Parathyroid adenoma (tissue), 2 donors: ENCODE measurements at regions not wholly inside any gene's neighbourhood (a gene's known extent, or its start where the extent isn't known, plus 50 kb on each side); places are given as distances from the start of the nearest gene placed in this dataset.

Source experiments
- H2AFZ ChIP-seq: fragments of 300-600 bp; sonication (generic); one replicate; pipeline ENCODE4 v1.7.0; 2017; ENCODE audit warnings: antibody characterized with exemption, mild to moderate bottlenecking
- H3K27ac ChIP-seq: fragments of 300-600 bp; sonication (generic); one replicate; pipeline ENCODE4 v1.7.0; 2017
- H3K27me3 ChIP-seq: fragments of 300-600 bp; sonication (generic); one replicate; pipeline ENCODE4 v1.7.0; 2017; ENCODE audit warnings: low read length; ENCODE audit not compliant: control insufficient read depth, insufficient read depth
- H3K36me3 ChIP-seq: fragments of 300-600 bp; sonication (generic); one replicate; pipeline ENCODE4 v1.7.0; 2017; ENCODE audit warnings: low read length; ENCODE audit not compliant: control insufficient read depth, insufficient read depth
- H3K4me1 ChIP-seq: fragments of 300-600 bp; sonication (generic); one replicate; pipeline ENCODE4 v1.7.0; 2017; ENCODE audit warnings: control low read depth
- H3K4me2 ChIP-seq: fragments of 300-600 bp; sonication (generic); one replicate; pipeline ENCODE4 v1.7.0; 2017; ENCODE audit warnings: low read length
- H3K4me3 ChIP-seq: fragments of 300-600 bp; sonication (generic); one replicate; pipeline ENCODE4 v1.7.0; 2017; ENCODE audit warnings: low read depth, low read length
- H3K79me2 ChIP-seq: fragments of 300-600 bp; sonication (generic); one replicate; pipeline ENCODE4 v1.7.0; 2017; ENCODE audit warnings: control low read depth
- H3K9ac ChIP-seq: fragments of 300-600 bp; sonication (generic); one replicate; pipeline ENCODE4 v1.7.0; 2017; ENCODE audit warnings: mild to moderate bottlenecking
- H3K9me3 ChIP-seq: fragments of 300-600 bp; sonication (generic); one replicate; pipeline ENCODE4 v1.7.0; 2017; ENCODE audit warnings: low read length; ENCODE audit not compliant: control insufficient read depth
- CTCF ChIP-seq: fragments of 300-600 bp; sonication (generic); IDR thresholded peaks from one replicate; pipeline ENCODE4 v1.7.0; 2017; ENCODE audit warnings: antibody characterized with exemption, mild to moderate bottlenecking
- donor health status: primary hyperparathyroidism.

DNA sequence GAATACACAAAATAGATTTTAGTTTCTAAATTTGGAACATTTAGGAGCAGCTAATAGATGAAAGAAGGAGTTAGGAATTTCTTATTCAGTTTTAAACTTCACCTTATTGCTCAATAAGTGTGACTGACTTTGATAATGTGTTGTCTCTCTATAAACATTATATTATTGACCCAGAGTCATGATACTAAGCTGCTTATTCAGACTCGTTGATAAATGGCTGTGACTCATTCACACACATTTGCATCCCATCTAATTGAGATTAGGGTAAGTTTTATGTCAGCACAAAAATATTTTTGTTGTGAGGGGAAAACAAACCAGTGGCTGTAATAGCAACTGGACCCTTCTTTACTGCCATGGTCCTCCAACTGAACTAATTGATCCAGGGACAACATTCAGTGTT is 137.6 kb downstream of the GOLIM4 start:
- no peak for TF ChIP-seq CTCF
- H3K4me1 ChIP-seq = no peaks in the 10 kb centered on the region

DNA sequence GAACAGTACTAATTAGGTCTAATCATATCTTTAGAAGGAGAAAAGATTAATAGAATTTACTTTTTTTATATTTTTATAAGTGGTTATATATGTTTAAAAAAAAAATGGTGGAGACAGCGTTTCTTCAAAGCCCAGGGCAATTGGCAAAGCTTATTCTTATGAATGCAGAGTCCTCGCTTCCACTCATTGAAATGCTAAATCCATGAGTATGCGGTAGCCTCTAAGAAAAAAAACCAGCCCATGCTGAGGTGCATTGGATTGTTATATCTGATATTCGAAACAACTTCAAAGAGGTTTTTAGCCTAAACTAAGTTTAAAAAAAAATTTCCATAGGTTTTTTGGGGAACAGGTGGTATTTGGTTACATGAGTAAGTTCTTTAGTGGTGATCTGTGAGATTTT is 142.8 kb downstream of the GOLIM4 start:
- Histone ChIP-seq H3K79me2 (no peaks in the 10 kb centered on the region), H3K27ac (no peak overlapping the region), H3K4me3 (no peak overlapping the region), H3K4me1 (no peaks in the 10 kb centered on the region), H3K36me3 (no peaks in the 10 kb centered on the region), H3K9ac (no peak overlapping the region), H3K27me3 (no peaks in the 10 kb centered on the region), H3K9me3 (no peaks in the 10 kb centered on the region), H2AFZ (no peak overlapping the region), H3K4me2 (no peak overlapping the region)
- no peak for TF ChIP-seq CTCF

More for the DNA sequence above, 137.6 kb downstream of the GOLIM4 start:
- H3K36me3 ChIP-seq = no peaks in the 10 kb centered on the region
- H3K9ac ChIP-seq = no peak overlapping the region
- no peak overlapping the region for H2AFZ ChIP-seq
- H3K4me3 ChIP-seq = no peak overlapping the region
- H3K27me3 ChIP-seq = no peaks in the 10 kb centered on the region
- H3K79me2 ChIP-seq = no peaks in the 10 kb centered on the region
- no peak overlapping the region for H3K27ac ChIP-seq
- no peak overlapping the region for H3K4me2 ChIP-seq
- no peaks in the 10 kb centered on the region for H3K9me3 ChIP-seq

- Histone ChIP-seq H3K4me3 (no peak overlapping the region), H3K4me2 (no peak overlapping the region), H3K36me3 (no peaks in the 10 kb centered on the region), H3K27ac (no peak overlapping the region), H2AFZ (no peak overlapping the region), H3K9me3 (no peaks in the 10 kb centered on the region), H3K9ac (no peak overlapping the region), H3K4me1 (no peaks in the 10 kb centered on the region), H3K79me2 (no peaks in the 10 kb centered on the region), H3K27me3 (no peaks in the 10 kb centered on the region)
- no peak for TF ChIP-seq CTCF
Observed at GRCh38 chr3:167950212-167950611, 145.5 kb downstream of the GOLIM4 start.

GRCh38 chr3:167941234-167941995 is 154.3 kb downstream of the GOLIM4 start:
- Histone ChIP-seq H3K27ac (no peak overlapping the region), H3K4me1 (no peaks in the 10 kb centered on the region), H3K36me3 (no peaks in the 10 kb centered on the region), H3K4me2 (no peak overlapping the region), H3K4me3 (no peak overlapping the region), H3K9ac (no peak overlapping the region), H3K9me3 (no peaks in the 10 kb centered on the region), H3K79me2 (no peaks in the 10 kb centered on the region), H2AFZ (no peak overlapping the region), H3K27me3 (no peaks in the 10 kb centered on the region)
- no peak for TF ChIP-seq CTCF

GRCh38 chr3:167940241-167940640 is 155.5 kb downstream of the GOLIM4 start:
- H3K4me3 ChIP-seq = no peak overlapping the region
- no peaks in the 10 kb centered on the region for H3K79me2 ChIP-seq
- no peak overlapping the region for H3K4me2 ChIP-seq
- H3K27me3 ChIP-seq = no peaks in the 10 kb centered on the region
- no peaks in the 10 kb centered on the region for H3K4me1 ChIP-seq
- TF ChIP-seq CTCF = no peak
- no peaks in the 10 kb centered on the region for H3K36me3 ChIP-seq
- H3K27ac ChIP-seq = no peak overlapping the region
- no peak overlapping the region for H3K9ac ChIP-seq
- H3K9me3 ChIP-seq = no peaks in the 10 kb centered on the region
- no peak overlapping the region for H2AFZ ChIP-seq
